ENCODE measurements at regions not wholly inside any gene's neighbourhood (a gene's known extent, or its start where the extent isn't known, plus 50 kb on each side); places are given as distances from the start of the nearest gene placed in this dataset.

DNA sequence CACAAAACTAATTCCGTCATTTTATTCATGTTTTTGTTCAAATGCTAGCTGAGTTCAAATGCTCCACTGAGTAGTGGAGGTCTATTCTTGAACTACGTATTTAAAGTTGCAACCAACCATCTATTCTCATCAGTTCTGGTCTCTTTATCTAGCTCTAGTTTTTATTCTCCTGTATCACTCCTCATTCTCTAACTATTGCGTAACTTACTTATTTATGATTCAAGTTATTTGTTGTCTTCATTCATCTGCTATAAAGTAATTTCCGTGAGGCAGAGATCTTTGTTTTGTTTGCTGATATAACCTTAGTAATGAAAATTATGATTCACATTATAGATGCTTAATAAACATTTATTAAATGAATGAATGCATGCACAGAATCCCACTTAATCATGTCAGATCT lies 221.6 kb upstream of the ASCC3 start:
- TF ChIP-seq, protein P1, sequence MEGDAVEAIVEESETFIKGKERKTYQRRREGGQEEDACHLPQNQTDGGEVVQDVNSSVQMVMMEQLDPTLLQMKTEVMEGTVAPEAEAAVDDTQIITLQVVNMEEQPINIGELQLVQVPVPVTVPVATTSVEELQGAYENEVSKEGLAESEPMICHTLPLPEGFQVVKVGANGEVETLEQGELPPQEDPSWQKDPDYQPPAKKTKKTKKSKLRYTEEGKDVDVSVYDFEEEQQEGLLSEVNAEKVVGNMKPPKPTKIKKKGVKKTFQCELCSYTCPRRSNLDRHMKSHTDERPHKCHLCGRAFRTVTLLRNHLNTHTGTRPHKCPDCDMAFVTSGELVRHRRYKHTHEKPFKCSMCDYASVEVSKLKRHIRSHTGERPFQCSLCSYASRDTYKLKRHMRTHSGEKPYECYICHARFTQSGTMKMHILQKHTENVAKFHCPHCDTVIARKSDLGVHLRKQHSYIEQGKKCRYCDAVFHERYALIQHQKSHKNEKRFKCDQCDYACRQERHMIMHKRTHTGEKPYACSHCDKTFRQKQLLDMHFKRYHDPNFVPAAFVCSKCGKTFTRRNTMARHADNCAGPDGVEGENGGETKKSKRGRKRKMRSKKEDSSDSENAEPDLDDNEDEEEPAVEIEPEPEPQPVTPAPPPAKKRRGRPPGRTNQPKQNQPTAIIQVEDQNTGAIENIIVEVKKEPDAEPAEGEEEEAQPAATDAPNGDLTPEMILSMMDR (IDR thresholded peaks at IDR 0.05): no peak
- TF ChIP-seq POLR2A (IDR thresholded peaks at IDR 0.05; ENCODE audit: low read depth) (no peak), POLR2AphosphoS5 (IDR thresholded peaks at IDR 0.05) (no peak), EP300 (IDR thresholded peaks at IDR 0.05) (no peak)
